Suprapubic skin (tissue), 4 donors: ENCODE measurements at regions not wholly inside any gene's neighbourhood (a gene's known extent, or its start where the extent isn't known, plus 50 kb on each side); places are given as distances from the start of the nearest gene placed in this dataset.

Experiments used
- DNase-seq, 2 donors: peaks; one replicate each; pipeline ENCODE4 v3.0.0-alpha.2; 2019; ENCODE audit warnings: low spot score in 2 of 2
- H3K27ac ChIP-seq: fragments of 200-600 bp; sonication (generic); one replicate; pipeline ENCODE4 v1.5.1; 2019
- H3K27me3 ChIP-seq: fragments of 200-600 bp; sonication (generic); one replicate; pipeline ENCODE4 v1.5.1; 2019
- H3K36me3 ChIP-seq: fragments of 200-600 bp; sonication (generic); one replicate; pipeline ENCODE4 v1.5.1; 2019
- H3K4me1 ChIP-seq: fragments of 200-600 bp; sonication (generic); one replicate; pipeline ENCODE4 v1.5.1; 2019
- H3K4me3 ChIP-seq: fragments of 200-600 bp; sonication (generic); one replicate; pipeline ENCODE4 v1.5.1; 2019; ENCODE audit warnings: mild to moderate bottlenecking
- H3K9me3 ChIP-seq: fragments of 200-600 bp; sonication (generic); one replicate; pipeline ENCODE4 v1.5.1; 2019
- EP300 ChIP-seq: sonication (generic); formaldehyde crosslinking; IDR thresholded peaks from one replicate; pipeline ENCODE4 v1.6.1; 2017; ENCODE audit warnings: antibody characterized with exemption
- POLR2A ChIP-seq, 2 donors: fragments of 450-650 bp; IDR thresholded peaks; one replicate each; pipeline ENCODE4 v1.6.1; 2017; ENCODE audit warnings: antibody characterized with exemption in 2 of 2, mild to moderate bottlenecking in 2 of 2, moderate library complexity in 2 of 2
- POLR2AphosphoS5 ChIP-seq, 3 donors: sonication (generic); formaldehyde crosslinking; IDR thresholded peaks; one replicate each; pipeline ENCODE4 v1.6.1; 2017; ENCODE audit warnings: antibody characterized with exemption in 3 of 3
- WGBS: methylation state at CpG from one replicate; pipeline ENCODE4 v1.1.5; 2018; 5-methylcytosine and 5-hydroxymethylcytosine counted together
- TF ChIP-seq, protein P1 (sequence below), 2 donors: fragments of 200-600 bp in 1 of 2; fragments of 450-650 bp in 1 of 2; sonication (generic) in 1 of 2; IDR thresholded peaks; one replicate each; pipeline ENCODE4 v1.5.1; 2016 to 2019; ENCODE audit warnings: antibody characterized with exemption in 2 of 2, mild to moderate bottlenecking in 1 of 2, moderate library complexity in 1 of 2

DNA sequence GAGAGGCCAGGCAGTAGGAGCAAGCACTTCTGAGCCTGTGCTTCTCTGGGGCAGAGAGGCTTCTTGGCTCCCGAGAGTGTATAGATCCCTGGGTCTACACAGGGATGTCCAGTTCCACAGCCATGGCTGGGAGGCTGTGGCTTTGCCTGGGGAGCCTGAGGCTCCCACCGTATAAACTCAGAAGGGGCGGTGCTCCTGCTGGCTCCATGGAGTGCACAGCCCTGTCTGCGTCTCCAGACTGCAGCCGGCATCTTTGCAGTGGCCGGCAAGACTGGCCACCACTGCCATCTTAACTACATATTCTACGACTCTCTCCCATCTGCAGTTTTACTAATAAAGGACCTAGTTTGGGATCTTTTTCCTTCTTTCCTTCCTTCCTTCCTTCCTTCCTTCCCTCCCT is 1253.8 kb downstream of the C4orf33 start:
- Histone ChIP-seq H3K9me3 (no peaks in the 10 kb centered on the region), H3K36me3 (no peaks in the 10 kb centered on the region), H3K4me1 (no peaks in the 10 kb centered on the region), H3K27me3 (no peaks in the 10 kb centered on the region), H3K27ac (no peak overlapping the region), H3K4me3 (no peak overlapping the region)
- 92% methylated on average over 7 of the region's 7 CpGs for WGBS
- TF ChIP-seq EP300 (no peak), POLR2AphosphoS5 (IDR thresholded peaks at IDR 0.05) (no peak), POLR2A (IDR thresholded peaks at IDR 0.05) (no peak)
- TF ChIP-seq, protein P1, sequence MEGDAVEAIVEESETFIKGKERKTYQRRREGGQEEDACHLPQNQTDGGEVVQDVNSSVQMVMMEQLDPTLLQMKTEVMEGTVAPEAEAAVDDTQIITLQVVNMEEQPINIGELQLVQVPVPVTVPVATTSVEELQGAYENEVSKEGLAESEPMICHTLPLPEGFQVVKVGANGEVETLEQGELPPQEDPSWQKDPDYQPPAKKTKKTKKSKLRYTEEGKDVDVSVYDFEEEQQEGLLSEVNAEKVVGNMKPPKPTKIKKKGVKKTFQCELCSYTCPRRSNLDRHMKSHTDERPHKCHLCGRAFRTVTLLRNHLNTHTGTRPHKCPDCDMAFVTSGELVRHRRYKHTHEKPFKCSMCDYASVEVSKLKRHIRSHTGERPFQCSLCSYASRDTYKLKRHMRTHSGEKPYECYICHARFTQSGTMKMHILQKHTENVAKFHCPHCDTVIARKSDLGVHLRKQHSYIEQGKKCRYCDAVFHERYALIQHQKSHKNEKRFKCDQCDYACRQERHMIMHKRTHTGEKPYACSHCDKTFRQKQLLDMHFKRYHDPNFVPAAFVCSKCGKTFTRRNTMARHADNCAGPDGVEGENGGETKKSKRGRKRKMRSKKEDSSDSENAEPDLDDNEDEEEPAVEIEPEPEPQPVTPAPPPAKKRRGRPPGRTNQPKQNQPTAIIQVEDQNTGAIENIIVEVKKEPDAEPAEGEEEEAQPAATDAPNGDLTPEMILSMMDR (IDR thresholded peaks at IDR 0.05): no peak
- DNase-seq: no peak

DNA sequence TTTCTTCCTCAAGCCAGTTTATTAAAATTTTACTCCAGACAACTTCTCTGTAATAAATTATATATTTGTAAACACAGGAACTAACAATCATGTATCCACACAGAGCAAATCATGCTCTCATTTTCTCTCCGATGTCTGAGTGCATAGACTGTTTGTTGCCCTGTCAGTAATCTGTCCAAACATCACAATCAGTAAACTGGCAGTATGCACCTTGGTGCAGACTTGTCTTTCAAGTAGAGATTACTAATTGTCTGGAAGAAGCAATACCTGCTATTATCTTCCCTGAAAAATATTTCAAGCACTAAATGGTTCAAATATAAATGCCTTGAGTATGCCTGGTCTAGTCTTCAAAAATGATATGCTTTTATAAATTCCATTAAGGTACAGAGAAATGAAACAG is 1260.9 kb downstream of the C4orf33 start:
- H3K9me3 ChIP-seq: no peaks in the 10 kb centered on the region
- no peak overlapping the region for H3K4me3 ChIP-seq
- TF ChIP-seq POLR2AphosphoS5 (IDR thresholded peaks at IDR 0.05) (no peak), EP300 (no peak), POLR2A (IDR thresholded peaks at IDR 0.05) (no peak)
- TF ChIP-seq, protein P1 (IDR thresholded peaks at IDR 0.05): no peak
- DNase-seq: no peak
- H3K27me3 ChIP-seq: no peaks in the 10 kb centered on the region
- H3K4me1 ChIP-seq: no peaks in the 10 kb centered on the region
- no peaks in the 10 kb centered on the region for H3K36me3 ChIP-seq
- WGBS: 82% methylated on average over 1 of the region's 1 CpG
- no peak overlapping the region for H3K27ac ChIP-seq

DNA sequence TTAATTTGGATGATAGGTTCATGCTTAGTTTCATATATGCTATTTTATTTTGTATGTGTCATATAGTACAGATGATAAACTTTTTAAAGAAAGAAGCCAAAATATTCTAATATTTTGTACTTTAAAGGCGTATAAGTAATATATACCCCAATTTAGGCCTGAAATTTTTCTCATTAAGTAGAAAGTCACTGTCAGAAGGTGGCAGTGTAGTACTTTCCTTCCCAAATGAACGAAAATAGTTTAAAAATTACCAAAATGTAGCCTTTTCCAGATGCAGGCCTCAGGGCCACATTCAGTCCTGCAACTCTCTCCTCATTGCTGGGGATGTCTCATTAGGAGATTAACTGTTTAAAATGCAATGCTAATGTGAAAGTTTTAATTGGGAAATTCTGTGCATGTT is 1263.6 kb downstream of the C4orf33 start:
- Histone ChIP-seq H3K9me3 (no peaks in the 10 kb centered on the region), H3K36me3 (no peaks in the 10 kb centered on the region), H3K4me1 (no peaks in the 10 kb centered on the region), H3K4me3 (no peak overlapping the region), H3K27me3 (no peaks in the 10 kb centered on the region), H3K27ac (no peak overlapping the region)
- DNase-seq: no peak
- 44% methylated on average over 2 of the region's 2 CpGs for WGBS
- no peak for TF ChIP-seq EP300
- TF ChIP-seq POLR2AphosphoS5 (IDR thresholded peaks at IDR 0.05): no peak
- no peak for TF ChIP-seq POLR2A (IDR thresholded peaks at IDR 0.05)

DNA sequence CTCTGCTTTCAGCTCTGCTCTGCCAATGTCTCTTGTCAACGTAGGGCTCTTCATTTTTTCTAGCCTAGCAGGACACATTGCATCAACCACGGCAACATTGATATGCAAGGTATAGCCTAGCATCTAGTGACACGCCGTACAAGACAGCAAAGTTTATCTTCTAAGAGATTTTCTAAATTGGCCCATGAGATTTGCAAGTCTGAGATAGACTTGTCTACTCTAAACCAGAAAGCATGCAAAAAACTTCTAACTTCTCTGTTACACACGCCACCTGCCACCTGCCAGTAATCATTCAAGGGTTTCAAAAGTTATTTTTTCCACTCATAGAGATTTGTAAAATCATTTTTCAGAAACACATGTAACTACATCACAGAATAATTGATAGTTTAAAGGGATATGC is 1265.7 kb downstream of the C4orf33 start:
- H3K9me3 ChIP-seq: no peaks in the 10 kb centered on the region
- no peak overlapping the region for H3K27ac ChIP-seq
- WGBS: 85% methylated on average over 5 of the region's 5 CpGs
- no peaks in the 10 kb centered on the region for H3K27me3 ChIP-seq
- H3K36me3 ChIP-seq: no peaks in the 10 kb centered on the region
- no peaks in the 10 kb centered on the region for H3K4me1 ChIP-seq
- DNase-seq: no peak
- TF ChIP-seq, protein P1 (IDR thresholded peaks at IDR 0.05): no peak
- TF ChIP-seq POLR2AphosphoS5 (IDR thresholded peaks at IDR 0.05) (no peak), POLR2A (IDR thresholded peaks at IDR 0.05) (no peak), EP300 (no peak)
- no peak overlapping the region for H3K4me3 ChIP-seq

DNA sequence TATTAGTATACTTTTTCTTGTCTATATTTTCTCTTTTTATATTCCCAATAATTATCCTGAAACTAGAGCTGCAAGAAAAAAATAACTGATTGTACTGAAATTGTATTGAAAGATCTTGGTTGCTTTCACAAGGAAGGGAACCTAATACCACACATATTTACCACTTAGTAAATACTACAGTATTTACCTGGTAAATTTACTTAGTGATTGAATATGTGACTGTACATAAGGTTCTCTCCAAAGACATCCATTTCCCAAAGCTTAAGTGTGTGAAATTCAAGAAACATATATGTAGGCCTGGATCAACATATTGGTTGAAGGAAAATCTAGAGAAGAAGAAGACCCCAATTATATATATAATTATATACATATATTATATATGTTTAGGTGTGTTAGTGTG is 1272.7 kb downstream of the C4orf33 start:
- H3K36me3 ChIP-seq: no peaks in the 10 kb centered on the region

More for the DNA sequence above, 1272.7 kb downstream of the C4orf33 start:
- Histone ChIP-seq H3K27ac (no peak overlapping the region), H3K27me3 (no peaks in the 10 kb centered on the region), H3K9me3 (no peaks in the 10 kb centered on the region), H3K4me1 (no peaks in the 10 kb centered on the region), H3K4me3 (no peak overlapping the region)
- no peak for DNase-seq
- TF ChIP-seq EP300: no peak
- TF ChIP-seq, protein P1 (IDR thresholded peaks at IDR 0.05): no peak
- no peak for TF ChIP-seq POLR2AphosphoS5 (IDR thresholded peaks at IDR 0.05)
- TF ChIP-seq POLR2A (IDR thresholded peaks at IDR 0.05): no peak
